Naive thymus-derived CD4-positive, alpha-beta T cell (primary cell): ENCODE measurements at regions not wholly inside any gene's neighbourhood (a gene's known extent, or its start where the extent isn't known, plus 50 kb on each side); places are given as distances from the start of the nearest gene placed in this dataset.

Experiments used
- ATAC-seq: fragments of 150-1000 bp; cut with Tn5 transposase; 2 replicates; pipeline ENCODE4 v1.10.0; 2021; ENCODE audit warnings: mild to moderate bottlenecking, moderate library complexity
- CTCF ChIA-PET: fragments of 350-600 bp; sonication (Branson Sonifier 250); formaldehyde crosslinking; loops from one replicate; lab custom pipeline; 2021; ENCODE audit warnings: antibody characterized with exemption; lab: Charles Lee
- POLR2A ChIA-PET: fragments of 350-600 bp; sonication (Branson Sonifier 250); formaldehyde crosslinking; loops from one replicate; lab custom pipeline; 2021; ENCODE audit warnings: antibody characterized with exemption, inconsistent platforms; lab: Charles Lee
- DNase-seq, 9 donors: peaks; one replicate each; pipeline versions ENCODE4 v3.0.0 to v3.0.0-alpha.2; 2020 to 2022; ENCODE audit warnings: mixed read lengths in 1 of 9
- H3K27ac ChIP-seq: one replicate; pipeline ENCODE4 v1.7.0; 2013; ENCODE audit warnings: mild to moderate bottlenecking, low read depth, low read length, moderate library complexity
- H3K27me3 ChIP-seq, 2 donors: one replicate each; pipeline ENCODE4 v1.7.0; 2013; ENCODE audit warnings: low read length in 2 of 2, mild to moderate bottlenecking in 2 of 2, moderate library complexity in 2 of 2; ENCODE audit not compliant: control insufficient read depth in 2 of 2, insufficient read depth in 2 of 2
- H3K36me3 ChIP-seq, 3 experiments: 1 replicate in 2 of 3; 2 replicates in 1 of 3; pipeline ENCODE4 v1.7.0; 2013; ENCODE audit warnings: low read length in 3 of 3, mild to moderate bottlenecking in 3 of 3, moderate library complexity in 1 of 3; ENCODE audit not compliant: insufficient read depth in 3 of 3, control insufficient read depth in 2 of 3
- H3K4me1 ChIP-seq, 2 donors: one replicate each; pipeline ENCODE4 v1.7.0; 2013; ENCODE audit warnings: low read length in 2 of 2, mild to moderate bottlenecking in 2 of 2, moderate library complexity in 1 of 2; ENCODE audit not compliant: control insufficient read depth in 2 of 2, insufficient read depth in 2 of 2
- H3K4me3 ChIP-seq: 2 replicates; pipeline ENCODE4 v1.7.0; 2013; ENCODE audit warnings: mild to moderate bottlenecking, low read length
- H3K9me3 ChIP-seq, 3 experiments: 1 replicate in 2 of 3; 2 replicates in 1 of 3; pipeline ENCODE4 v1.7.0; 2013; ENCODE audit warnings: low read length in 3 of 3; ENCODE audit not compliant: control insufficient read depth in 2 of 3
- H3K27ac Mint-ChIP-seq, 9 donors: one replicate each; pipeline ENCODE4 v1.8.0; 2020 to 2022; ENCODE audit warnings: mixed read lengths in 9 of 9, mild to moderate bottlenecking in 8 of 9, moderate library complexity in 5 of 9, inconsistent platforms in 2 of 9
- H3K27me3 Mint-ChIP-seq, 5 donors: one replicate each; pipeline ENCODE4 v1.8.0; 2021 to 2022; ENCODE audit warnings: mixed read lengths in 5 of 5, mild to moderate bottlenecking in 1 of 5
- H3K36me3 Mint-ChIP-seq, 5 donors: one replicate each; pipeline ENCODE4 v1.8.0; 2020 to 2022; ENCODE audit warnings: mixed read lengths in 5 of 5, mild to moderate bottlenecking in 3 of 5, inconsistent platforms in 1 of 5
- H3K4me1 Mint-ChIP-seq, 7 donors: one replicate each; pipeline ENCODE4 v1.8.0; 2020 to 2022; ENCODE audit warnings: mixed read lengths in 7 of 7, mild to moderate bottlenecking in 3 of 7, inconsistent platforms in 1 of 7
- H3K4me3 Mint-ChIP-seq, 10 donors: one replicate each; pipeline ENCODE4 v1.8.0; 2020 to 2022; ENCODE audit warnings: mild to moderate bottlenecking in 10 of 10, mixed read lengths in 10 of 10, moderate library complexity in 6 of 10, inconsistent platforms in 2 of 10
- H3K9me3 Mint-ChIP-seq, 11 donors: one replicate each; pipeline ENCODE4 v1.8.0; 2020 to 2022; ENCODE audit warnings: mixed read lengths in 11 of 11, mild to moderate bottlenecking in 4 of 11, inconsistent platforms in 1 of 11, moderate library complexity in 1 of 11
- intact Hi-C, 2 donors: fragments of 100-400 bp; cut with micrococcal nuclease; formaldehyde crosslinking; loops; one replicate each; pipeline ENCODE4 v1.15.1; 2023

- Histone ChIP-seq H3K27ac (no peak overlapping the region), H3K27me3 (no peaks in the 10 kb centered on the region), H3K36me3 (no peaks in the 10 kb centered on the region), H3K4me1 (no peaks in the 10 kb centered on the region), H3K4me3 (no peak overlapping the region), H3K9me3 (no peaks in the 10 kb centered on the region)
- no peak overlapping the region for H3K4me3 Mint-ChIP-seq
- H3K27ac Mint-ChIP-seq = no peak overlapping the region
- peaks cover 0 to 3% (median 0%) of the 10 kb centered on the region in 5 donors for H3K27me3 Mint-ChIP-seq
- H3K4me1 Mint-ChIP-seq = no peaks in the 10 kb centered on the region
- DNase-seq (no peak), ATAC-seq (no peak)
- peaks cover 0 to 8% (median 0%) of the 10 kb centered on the region in 11 donors for H3K9me3 Mint-ChIP-seq
- ChIA-PET CTCF (no interaction called here), POLR2A (no interaction called here)
- no peaks in the 10 kb centered on the region for H3K36me3 Mint-ChIP-seq
- intact Hi-C loops = no loop called here
Measured at GRCh38 chr5:128627939-128628338, 89.9 kb upstream of the FBN2 start.

- no peak for ATAC-seq
- H3K4me3 Mint-ChIP-seq = no peak overlapping the region
- H3K27ac Mint-ChIP-seq = no peak overlapping the region
- intact Hi-C loops = no loop called here
- no peaks in the 10 kb centered on the region for H3K4me1 ChIP-seq
- ChIA-PET CTCF (no interaction called here), POLR2A (no interaction called here)
- H3K36me3 Mint-ChIP-seq = no peaks in the 10 kb centered on the region
- no peaks in the 10 kb centered on the region for H3K4me1 Mint-ChIP-seq
- no peak overlapping the region for H3K4me3 ChIP-seq
- H3K9me3 ChIP-seq = no peaks in the 10 kb centered on the region
- no peak overlapping the region for H3K27ac ChIP-seq
- peaks cover 0 to 8% (median 2%) of the 10 kb centered on the region in 11 donors for H3K9me3 Mint-ChIP-seq
- no peak for DNase-seq
- H3K27me3 Mint-ChIP-seq = no peaks in the 10 kb centered on the region
- no peaks in the 10 kb centered on the region for H3K36me3 ChIP-seq
- H3K27me3 ChIP-seq = no peaks in the 10 kb centered on the region
Measured at GRCh38 chr5:128629157-128629556, 91.1 kb upstream of the FBN2 start.

- ATAC-seq (no peak), DNase-seq (no peak)
- Histone ChIP-seq H3K27me3 (no peaks in the 10 kb centered on the region), H3K36me3 (no peaks in the 10 kb centered on the region), H3K27ac (no peak overlapping the region), H3K4me3 (no peak overlapping the region), H3K4me1 (no peaks in the 10 kb centered on the region), H3K9me3 (no peaks in the 10 kb centered on the region)
- CTCF ChIA-PET = interaction anchor here (0.6 kb wide), 1 partner anchor 235 kb away, joined by 3 read pairs; no protein-coding TSS in a partner anchor
- POLR2A ChIA-PET = no interaction called here
- Mint-ChIP-seq H3K9me3 (peaks cover 0 to 8% (median 3%) of the 10 kb centered on the region in 11 donors), H3K4me3 (no peak overlapping the region), H3K36me3 (no peaks in the 10 kb centered on the region), H3K27me3 (no peaks in the 10 kb centered on the region), H3K27ac (no peak overlapping the region), H3K4me1 (no peaks in the 10 kb centered on the region)
- intact Hi-C loops = no loop called here
Measured at GRCh38 chr5:128630121-128630520, 92.1 kb upstream of the FBN2 start.

GRCh38 chr5:128631771-128632170, 93.7 kb upstream of the FBN2 start:
- Histone ChIP-seq H3K36me3 (no peaks in the 10 kb centered on the region), H3K9me3 (no peaks in the 10 kb centered on the region), H3K27me3 (no peaks in the 10 kb centered on the region), H3K4me1 (no peaks in the 10 kb centered on the region), H3K4me3 (no peak overlapping the region), H3K27ac (no peak overlapping the region)
- Mint-ChIP-seq H3K36me3 (no peaks in the 10 kb centered on the region), H3K9me3 (peaks cover 0 to 9% (median 3%) of the 10 kb centered on the region in 11 donors), H3K27ac (no peak overlapping the region), H3K4me3 (no peak overlapping the region), H3K4me1 (no peaks in the 10 kb centered on the region), H3K27me3 (no peaks in the 10 kb centered on the region)
- DNase-seq = no peak
- intact Hi-C loops = no loop called here
- ChIA-PET POLR2A (no interaction called here), CTCF (no interaction called here)
- ATAC-seq = no peak

- no peak overlapping the region for H3K4me3 Mint-ChIP-seq
- Histone ChIP-seq H3K9me3 (no peaks in the 10 kb centered on the region), H3K4me1 (no peaks in the 10 kb centered on the region), H3K36me3 (no peaks in the 10 kb centered on the region), H3K4me3 (no peak overlapping the region), H3K27ac (no peak overlapping the region), H3K27me3 (no peaks in the 10 kb centered on the region)
- intact Hi-C loops = no loop called here
- POLR2A ChIA-PET = no interaction called here
- peaks cover 0 to 3% (median 0%) of the 10 kb centered on the region in 5 donors for H3K27me3 Mint-ChIP-seq
- peaks cover 0 to 9% (median 3%) of the 10 kb centered on the region in 11 donors for H3K9me3 Mint-ChIP-seq
- CTCF ChIA-PET = no interaction called here
- no peaks in the 10 kb centered on the region for H3K36me3 Mint-ChIP-seq
- H3K4me1 Mint-ChIP-seq = no peaks in the 10 kb centered on the region
- ATAC-seq (no peak), DNase-seq (no peak)
- H3K27ac Mint-ChIP-seq = no peak overlapping the region
Measured at GRCh38 chr5:128632264-128632663, 94.2 kb upstream of the FBN2 start.

- Histone ChIP-seq H3K4me1 (no peaks in the 10 kb centered on the region), H3K27me3 (no peaks in the 10 kb centered on the region), H3K27ac (no peak overlapping the region), H3K4me3 (no peak overlapping the region), H3K9me3 (no peaks in the 10 kb centered on the region), H3K36me3 (no peaks in the 10 kb centered on the region)
- no peaks in the 10 kb centered on the region for H3K4me1 Mint-ChIP-seq
- no peak overlapping the region for H3K4me3 Mint-ChIP-seq
- H3K36me3 Mint-ChIP-seq = no peaks in the 10 kb centered on the region
- POLR2A ChIA-PET = no interaction called here
- H3K27me3 Mint-ChIP-seq = peaks cover 0 to 4% (median 0%) of the 10 kb centered on the region in 5 donors
- ATAC-seq (no peak), DNase-seq (no peak)
- H3K27ac Mint-ChIP-seq = no peak overlapping the region
- CTCF ChIA-PET = no interaction called here
- peaks cover 0 to 9% (median 3%) of the 10 kb centered on the region in 11 donors for H3K9me3 Mint-ChIP-seq
- intact Hi-C loops = no loop called here
Measured at GRCh38 chr5:128633901-128634300, 95.9 kb upstream of the FBN2 start.

- H3K4me1 ChIP-seq = no peaks in the 10 kb centered on the region
- Mint-ChIP-seq H3K4me1 (no peaks in the 10 kb centered on the region), H3K9me3 (peaks cover 0 to 9% (median 3%) of the 10 kb centered on the region in 11 donors), H3K36me3 (no peaks in the 10 kb centered on the region), H3K27ac (no peak overlapping the region), H3K27me3 (peaks cover 0 to 4% (median 0%) of the 10 kb centered on the region in 5 donors), H3K4me3 (no peak overlapping the region)
- H3K36me3 ChIP-seq = no peaks in the 10 kb centered on the region
- no peak overlapping the region for H3K4me3 ChIP-seq
- intact Hi-C loops = no loop called here
- H3K9me3 ChIP-seq = no peaks in the 10 kb centered on the region
- DNase-seq = no peak
- no peak for ATAC-seq
- H3K27ac ChIP-seq = no peak overlapping the region
- ChIA-PET CTCF (no interaction called here), POLR2A (no interaction called here)
- no peaks in the 10 kb centered on the region for H3K27me3 ChIP-seq
Measured at GRCh38 chr5:128635379-128635778, 97.3 kb upstream of the FBN2 start.
